CD4-positive, alpha-beta T cell treated with Interleukin-15 for 4 hours (primary cell): ENCODE measurements at regions not wholly inside any gene's neighbourhood (a gene's known extent, or its start where the extent isn't known, plus 50 kb on each side); places are given as distances from the start of the nearest gene placed in this dataset.
"Not testable (repeated sequence)": the region's sequence is repeated elsewhere in the genome, so short reads cannot be mapped to it uniquely, and the experiment has no call there.

Experiments
- DNase-seq: peaks from one replicate; pipeline ENCODE4 v3.0.0-alpha.2; 2020; ENCODE audit warnings: low spot score

DNA sequence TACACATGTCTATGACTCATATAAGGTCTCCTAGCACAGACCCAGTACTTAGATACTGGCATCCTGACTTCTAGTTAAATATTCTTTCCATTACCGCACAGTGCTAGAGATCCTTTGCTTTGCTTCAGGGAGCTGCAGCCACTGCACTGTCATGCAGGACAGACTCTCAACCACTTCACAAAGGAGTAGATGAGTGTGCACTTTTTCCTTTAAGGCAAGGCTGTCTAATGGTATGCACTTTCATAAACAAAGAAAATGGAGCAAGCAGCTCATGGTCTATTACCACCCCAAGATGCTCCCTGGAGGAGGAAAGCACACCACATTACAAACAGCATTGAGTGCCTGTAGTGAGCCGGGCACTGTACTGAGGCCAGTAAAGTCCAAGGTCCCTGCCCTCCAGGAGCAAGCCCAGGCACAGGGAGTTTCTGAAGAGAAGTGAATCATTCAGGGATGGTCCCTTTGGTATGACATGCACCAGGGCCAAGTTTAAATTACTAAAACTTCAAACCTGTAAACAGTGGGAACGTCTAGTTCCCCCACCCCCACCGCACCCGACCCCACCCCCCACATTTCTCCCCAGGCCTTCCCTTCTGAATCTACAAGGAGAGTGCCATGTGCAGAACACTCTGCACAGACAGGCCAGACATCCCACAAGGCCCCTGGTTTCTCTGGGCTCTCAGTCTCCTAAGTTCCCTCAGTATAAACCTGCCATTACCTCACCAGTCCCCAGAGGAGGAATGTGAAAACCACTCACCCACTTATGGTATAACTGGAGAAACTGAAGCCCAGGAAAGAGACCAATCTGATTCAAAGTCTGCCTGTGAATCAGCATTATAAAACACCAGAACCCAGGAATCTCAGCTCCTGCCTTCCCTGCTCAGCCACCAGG is 107.8 kb upstream of the BCL6 start:
- DNase-seq, result no peak

- DNase-seq, result no peak
These were observed 109.9 kb upstream of the BCL6 start for GRCh38 chr3:187855131-187855530.

- no peak for DNase-seq
These were observed 111.3 kb upstream of the BCL6 start for GRCh38 chr3:187856555-187856954.

- DNase-seq, result no peak
These were observed 112.8 kb upstream of the BCL6 start for GRCh38 chr3:187858041-187858440.

DNA sequence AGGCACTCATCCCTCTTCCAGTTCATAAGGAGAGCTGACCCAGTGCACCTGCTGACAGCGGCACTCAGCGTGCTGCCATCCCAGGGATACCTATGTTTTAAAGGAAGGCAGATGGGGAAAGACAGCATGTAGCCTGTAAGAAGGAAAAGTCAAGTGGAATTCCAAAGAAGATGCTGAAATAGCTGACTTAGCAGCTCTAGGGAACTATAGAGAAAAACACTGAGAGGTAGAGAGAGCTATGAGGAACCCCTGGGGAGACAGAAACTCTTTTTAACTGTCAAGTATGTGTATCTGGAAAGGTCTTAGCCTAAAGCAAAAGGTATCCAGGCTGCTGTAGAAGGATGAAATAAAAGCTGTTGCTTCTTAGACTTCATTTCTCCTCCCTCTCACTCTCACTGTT is 113.4 kb upstream of the BCL6 start:
- DNase-seq, result no peak

GRCh38 chr3:187862701-187863277 is 117.5 kb upstream of the BCL6 start:
- DNase-seq, result not testable (repeated sequence)

GRCh38 chr3:187870360-187871203 is 125.3 kb upstream of the BCL6 start:
- no peak for DNase-seq

DNA sequence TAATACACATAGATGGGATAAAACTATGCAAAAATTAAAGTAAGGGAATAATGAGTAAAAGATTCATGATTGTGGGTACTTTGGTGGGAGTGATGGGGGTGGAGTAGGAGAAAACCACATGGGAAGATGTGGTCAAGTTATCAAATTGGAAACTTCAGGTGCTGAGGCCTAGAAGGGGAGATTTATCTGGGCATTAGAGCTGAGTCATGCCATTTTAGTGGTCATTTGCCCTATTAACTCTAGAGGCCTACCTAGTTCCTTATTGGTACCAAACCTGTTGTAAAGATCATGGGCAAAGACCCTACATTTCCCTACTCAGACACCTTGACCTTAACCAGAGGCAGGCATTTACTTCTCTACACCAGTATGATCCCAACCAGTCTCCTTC is 125.9 kb upstream of the BCL6 start:
- no peak for DNase-seq

GRCh38 chr3:187871848-187872247 is 126.6 kb upstream of the BCL6 start:
- no peak for DNase-seq

DNA sequence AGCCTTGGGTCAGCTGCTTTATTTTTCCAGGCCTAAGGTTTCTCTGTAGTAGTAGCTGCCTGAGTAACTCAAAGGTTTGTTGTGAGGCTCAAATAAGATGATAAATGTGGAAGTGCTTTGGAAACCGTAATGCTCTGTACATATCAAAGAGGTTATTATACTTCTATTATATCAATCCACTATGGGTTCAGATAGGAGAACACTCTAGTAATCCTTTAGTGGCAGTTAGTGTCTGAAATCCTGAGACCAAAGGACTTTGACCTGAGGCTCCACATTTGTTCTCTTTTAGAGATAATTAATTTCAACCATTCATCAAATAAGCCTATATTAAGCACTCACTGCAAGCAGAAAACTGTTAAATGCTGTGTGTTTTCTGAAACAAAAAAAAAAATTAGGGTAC is 128.6 kb upstream of the BCL6 start:
- no peak for DNase-seq

GRCh38 chr3:187875863-187876262 is 130.6 kb upstream of the BCL6 start:
- no peak for DNase-seq

GRCh38 chr3:187878772-187879518 is 133.7 kb upstream of the BCL6 start:
- DNase-seq, result no peak

GRCh38 chr3:187880441-187880840 is 135.2 kb upstream of the BCL6 start:
- DNase-seq, result no peak

DNA sequence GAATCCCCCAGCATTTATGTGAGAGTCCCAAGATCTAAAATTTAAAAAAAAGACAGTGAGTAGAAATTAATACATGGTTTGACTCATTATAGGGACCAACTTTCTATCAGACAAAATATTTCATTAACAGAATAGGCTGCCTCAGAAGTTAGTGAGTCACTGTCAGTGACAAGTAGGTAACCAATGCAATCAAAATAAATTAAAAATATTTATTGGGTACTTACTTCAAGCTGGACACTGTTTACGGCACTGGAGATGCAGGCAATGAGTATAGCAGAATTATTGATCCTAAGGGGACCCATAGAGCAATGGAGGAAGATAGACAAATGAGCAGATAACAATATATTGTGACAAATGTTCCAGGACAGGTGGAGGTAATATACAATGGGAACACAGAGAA is 135.6 kb upstream of the BCL6 start:
- DNase-seq, result no peak

- DNase-seq, result no peak
These were observed 143.4 kb upstream of the BCL6 start for GRCh38 chr3:187888701-187889100.

GRCh38 chr3:187889106-187889505 is 143.8 kb upstream of the BCL6 start:
- DNase-seq, result no peak

- DNase-seq, result no peak
These were observed 144.5 kb upstream of the BCL6 start for GRCh38 chr3:187889601-187890404.

GRCh38 chr3:187890405-187890752 is 145.1 kb upstream of the BCL6 start:
- DNase-seq, result not testable (repeated sequence)

DNA sequence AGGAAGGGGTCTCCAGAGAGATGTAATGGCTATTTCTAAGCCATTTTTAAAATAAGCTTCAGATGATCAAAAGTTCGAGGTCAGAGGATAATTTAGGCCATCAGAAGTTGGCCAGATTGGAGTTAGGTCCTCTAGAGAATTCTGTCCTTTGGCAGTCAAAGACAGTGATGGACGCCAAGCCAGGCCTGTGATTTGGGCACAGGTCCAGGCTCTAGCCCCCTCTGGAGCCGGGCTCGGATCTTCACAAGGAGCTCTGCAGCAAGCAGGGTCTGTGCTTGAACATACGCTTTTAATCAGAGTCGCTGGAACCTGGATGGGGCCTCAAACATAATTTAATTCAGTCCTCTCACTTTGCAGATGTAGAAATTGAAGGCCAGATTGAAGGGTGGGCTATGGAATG is 151.4 kb upstream of the BCL6 start:
- DNase-seq, result no peak

- DNase-seq, result no peak
These were observed 154.0 kb upstream of the BCL6 start for GRCh38 chr3:187899246-187899645.

- no peak for DNase-seq
These were observed 155.9 kb upstream of the BCL6 start for GRCh38 chr3:187900993-187901755.
